ENCODE measurements at regions not wholly inside any gene's neighbourhood (a gene's known extent, or its start where the extent isn't known, plus 50 kb on each side); places are given as distances from the start of the nearest gene placed in this dataset.

DNA sequence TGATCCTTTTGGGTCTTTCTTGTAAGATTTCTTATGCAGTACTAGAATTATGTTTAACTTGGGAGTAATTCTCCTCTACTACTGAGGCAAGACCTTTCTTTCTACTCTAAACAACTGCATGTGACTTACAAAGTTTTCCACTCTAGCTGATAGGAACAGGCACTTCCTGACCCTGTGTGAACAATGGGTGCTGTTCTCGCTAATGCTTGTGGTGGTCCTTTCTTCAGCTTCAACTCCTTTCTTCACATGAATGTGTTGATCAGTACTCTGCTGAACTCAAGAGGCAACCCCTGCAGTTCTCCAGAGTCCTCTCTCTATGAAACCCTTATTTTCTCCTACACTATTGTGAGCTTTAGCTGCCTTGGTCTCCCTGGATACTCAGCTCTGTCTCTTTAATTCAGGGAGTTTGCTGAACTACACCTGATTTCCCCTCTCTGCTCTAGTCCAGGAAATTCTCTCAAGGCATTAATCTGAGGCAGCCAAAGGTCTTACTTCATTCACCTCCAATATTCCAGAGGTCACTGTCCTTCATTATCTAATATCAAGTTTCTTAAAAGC, 484.6 kb upstream of the PIK3R1 start:
- TF ChIP-seq, protein P1, sequence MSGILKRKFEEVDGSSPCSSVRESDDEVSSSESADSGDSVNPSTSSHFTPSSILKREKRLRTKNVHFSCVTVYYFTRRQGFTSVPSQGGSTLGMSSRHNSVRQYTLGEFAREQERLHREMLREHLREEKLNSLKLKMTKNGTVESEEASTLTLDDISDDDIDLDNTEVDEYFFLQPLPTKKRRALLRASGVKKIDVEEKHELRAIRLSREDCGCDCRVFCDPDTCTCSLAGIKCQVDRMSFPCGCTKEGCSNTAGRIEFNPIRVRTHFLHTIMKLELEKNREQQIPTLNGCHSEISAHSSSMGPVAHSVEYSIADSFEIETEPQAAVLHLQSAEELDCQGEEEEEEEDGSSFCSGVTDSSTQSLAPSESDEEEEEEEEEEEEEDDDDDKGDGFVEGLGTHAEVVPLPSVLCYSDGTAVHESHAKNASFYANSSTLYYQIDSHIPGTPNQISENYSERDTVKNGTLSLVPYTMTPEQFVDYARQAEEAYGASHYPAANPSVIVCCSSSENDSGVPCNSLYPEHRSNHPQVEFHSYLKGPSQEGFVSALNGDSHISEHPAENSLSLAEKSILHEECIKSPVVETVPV (CRISPR knock-in tag; IDR thresholded peaks at IDR 0.05): no peak
- TF ChIP-seq ZFP30 (CRISPR knock-in tag; IDR thresholded peaks at IDR 0.05) (no peak), ZNF8 (CRISPR knock-in tag; IDR thresholded peaks at IDR 0.05) (no peak), ZC3H10 (CRISPR knock-in tag; IDR thresholded peaks at IDR 0.05) (no peak), ISL1 (CRISPR knock-in tag; IDR thresholded peaks at IDR 0.05) (no peak), ARNTL (CRISPR knock-in tag; IDR thresholded peaks at IDR 0.05; ENCODE audit: borderline replicate concordance, low read depth) (no peak), RARB (CRISPR knock-in tag; IDR thresholded peaks at IDR 0.05) (no peak), TOX (CRISPR knock-in tag; IDR thresholded peaks at IDR 0.05; ENCODE audit: borderline replicate concordance) (no peak), CSDC2 (CRISPR knock-in tag; IDR thresholded peaks at IDR 0.05) (no peak), ZNF70 (CRISPR knock-in tag; IDR thresholded peaks at IDR 0.05) (no peak), BACH2 (CRISPR knock-in tag; IDR thresholded peaks at IDR 0.05; ENCODE audit: borderline replicate concordance) (no peak), ZNF565 (CRISPR knock-in tag; conservative IDR thresholded peaks at IDR 0.05; ENCODE audit: low read depth) (no peak)
- TF ChIP-seq, protein P2, sequence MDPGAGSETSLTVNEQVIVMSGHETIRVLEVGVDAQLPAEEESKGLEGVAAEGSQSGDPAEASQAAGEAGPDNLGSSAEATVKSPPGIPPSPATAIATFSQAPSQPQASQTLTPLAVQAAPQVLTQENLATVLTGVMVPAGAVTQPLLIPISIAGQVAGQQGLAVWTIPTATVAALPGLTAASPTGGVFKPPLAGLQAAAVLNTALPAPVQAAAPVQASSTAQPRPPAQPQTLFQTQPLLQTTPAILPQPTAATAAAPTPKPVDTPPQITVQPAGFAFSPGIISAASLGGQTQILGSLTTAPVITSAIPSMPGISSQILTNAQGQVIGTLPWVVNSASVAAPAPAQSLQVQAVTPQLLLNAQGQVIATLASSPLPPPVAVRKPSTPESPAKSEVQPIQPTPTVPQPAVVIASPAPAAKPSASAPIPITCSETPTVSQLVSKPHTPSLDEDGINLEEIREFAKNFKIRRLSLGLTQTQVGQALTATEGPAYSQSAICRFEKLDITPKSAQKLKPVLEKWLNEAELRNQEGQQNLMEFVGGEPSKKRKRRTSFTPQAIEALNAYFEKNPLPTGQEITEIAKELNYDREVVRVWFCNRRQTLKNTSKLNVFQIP (CRISPR knock-in tag; IDR thresholded peaks at IDR 0.05; ENCODE audit: borderline replicate concordance, low read depth): no peak
- TF ChIP-seq, protein P3, sequence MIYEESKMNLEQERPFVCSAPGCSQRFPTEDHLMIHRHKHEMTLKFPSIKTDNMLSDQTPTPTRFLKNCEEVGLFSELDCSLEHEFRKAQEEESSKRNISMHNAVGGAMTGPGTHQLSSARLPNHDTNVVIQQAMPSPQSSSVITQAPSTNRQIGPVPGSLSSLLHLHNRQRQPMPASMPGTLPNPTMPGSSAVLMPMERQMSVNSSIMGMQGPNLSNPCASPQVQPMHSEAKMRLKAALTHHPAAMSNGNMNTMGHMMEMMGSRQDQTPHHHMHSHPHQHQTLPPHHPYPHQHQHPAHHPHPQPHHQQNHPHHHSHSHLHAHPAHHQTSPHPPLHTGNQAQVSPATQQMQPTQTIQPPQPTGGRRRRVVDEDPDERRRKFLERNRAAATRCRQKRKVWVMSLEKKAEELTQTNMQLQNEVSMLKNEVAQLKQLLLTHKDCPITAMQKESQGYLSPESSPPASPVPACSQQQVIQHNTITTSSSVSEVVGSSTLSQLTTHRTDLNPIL (CRISPR knock-in tag; IDR thresholded peaks at IDR 0.05; ENCODE audit: low read depth): no peak
- TF ChIP-seq, protein P4, sequence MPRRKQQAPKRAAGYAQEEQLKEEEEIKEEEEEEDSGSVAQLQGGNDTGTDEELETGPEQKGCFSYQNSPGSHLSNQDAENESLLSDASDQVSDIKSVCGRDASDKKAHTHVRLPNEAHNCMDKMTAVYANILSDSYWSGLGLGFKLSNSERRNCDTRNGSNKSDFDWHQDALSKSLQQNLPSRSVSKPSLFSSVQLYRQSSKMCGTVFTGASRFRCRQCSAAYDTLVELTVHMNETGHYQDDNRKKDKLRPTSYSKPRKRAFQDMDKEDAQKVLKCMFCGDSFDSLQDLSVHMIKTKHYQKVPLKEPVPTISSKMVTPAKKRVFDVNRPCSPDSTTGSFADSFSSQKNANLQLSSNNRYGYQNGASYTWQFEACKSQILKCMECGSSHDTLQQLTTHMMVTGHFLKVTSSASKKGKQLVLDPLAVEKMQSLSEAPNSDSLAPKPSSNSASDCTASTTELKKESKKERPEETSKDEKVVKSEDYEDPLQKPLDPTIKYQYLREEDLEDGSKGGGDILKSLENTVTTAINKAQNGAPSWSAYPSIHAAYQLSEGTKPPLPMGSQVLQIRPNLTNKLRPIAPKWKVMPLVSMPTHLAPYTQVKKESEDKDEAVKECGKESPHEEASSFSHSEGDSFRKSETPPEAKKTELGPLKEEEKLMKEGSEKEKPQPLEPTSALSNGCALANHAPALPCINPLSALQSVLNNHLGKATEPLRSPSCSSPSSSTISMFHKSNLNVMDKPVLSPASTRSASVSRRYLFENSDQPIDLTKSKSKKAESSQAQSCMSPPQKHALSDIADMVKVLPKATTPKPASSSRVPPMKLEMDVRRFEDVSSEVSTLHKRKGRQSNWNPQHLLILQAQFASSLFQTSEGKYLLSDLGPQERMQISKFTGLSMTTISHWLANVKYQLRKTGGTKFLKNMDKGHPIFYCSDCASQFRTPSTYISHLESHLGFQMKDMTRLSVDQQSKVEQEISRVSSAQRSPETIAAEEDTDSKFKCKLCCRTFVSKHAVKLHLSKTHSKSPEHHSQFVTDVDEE (CRISPR knock-in tag; IDR thresholded peaks at IDR 0.05): no peak
- ATAC-seq: no peak

DNA sequence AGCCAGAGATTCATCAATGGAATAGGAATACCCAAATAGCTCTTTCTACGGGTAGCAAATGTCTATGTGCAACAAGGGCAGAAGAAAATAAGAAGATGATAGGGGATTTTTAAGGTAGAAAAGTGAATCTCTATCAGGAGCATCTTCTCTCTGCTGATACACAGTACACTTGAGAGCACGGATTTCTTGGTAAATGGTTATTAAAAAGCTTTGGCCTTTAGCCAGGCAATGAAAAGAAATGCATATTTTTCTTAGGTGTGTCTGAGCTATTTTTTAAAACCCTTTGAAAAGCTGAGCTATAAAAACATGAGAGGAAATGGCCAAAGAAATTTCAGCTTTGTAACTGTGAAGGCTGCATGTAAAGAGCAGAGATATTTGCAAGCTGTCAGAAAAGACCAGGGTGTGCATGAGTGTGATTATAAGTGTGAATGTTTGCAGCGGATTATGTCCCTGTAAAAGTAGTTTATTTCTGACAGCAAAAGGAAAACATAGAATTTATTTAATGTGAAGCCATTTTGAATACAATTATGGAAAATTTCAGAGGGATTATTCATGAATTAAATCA, 487.1 kb upstream of the PIK3R1 start:
- ATAC-seq: no peak
- TF ChIP-seq TCF4 (CRISPR knock-in tag; IDR thresholded peaks at IDR 0.05; ENCODE audit: borderline replicate concordance) (no peak), ZFP30 (CRISPR knock-in tag; IDR thresholded peaks at IDR 0.05) (no peak), ZNF8 (CRISPR knock-in tag; IDR thresholded peaks at IDR 0.05) (no peak), OSR1 (CRISPR knock-in tag; IDR thresholded peaks at IDR 0.05) (no peak), ZC3H10 (CRISPR knock-in tag; IDR thresholded peaks at IDR 0.05) (no peak), BACH2 (CRISPR knock-in tag; IDR thresholded peaks at IDR 0.05; ENCODE audit: borderline replicate concordance) (no peak), RARB (CRISPR knock-in tag; IDR thresholded peaks at IDR 0.05) (no peak), PPARA (CRISPR knock-in tag; IDR thresholded peaks at IDR 0.05; ENCODE audit: borderline replicate concordance) (no peak), CSDC2 (CRISPR knock-in tag; IDR thresholded peaks at IDR 0.05) (no peak), ESRRG (CRISPR knock-in tag; IDR thresholded peaks at IDR 0.05) (no peak), ZFP3 (CRISPR knock-in tag; IDR thresholded peaks at IDR 0.05) (no peak), ZNF70 (CRISPR knock-in tag; IDR thresholded peaks at IDR 0.05) (no peak), ZNF565 (CRISPR knock-in tag; conservative IDR thresholded peaks at IDR 0.05; ENCODE audit: low read depth) (no peak), ISL1 (CRISPR knock-in tag; IDR thresholded peaks at IDR 0.05) (no peak), ARNTL (CRISPR knock-in tag; IDR thresholded peaks at IDR 0.05; ENCODE audit: borderline replicate concordance, low read depth) (no peak), GLIS3 (CRISPR knock-in tag; IDR thresholded peaks at IDR 0.05) (no peak)
- TF ChIP-seq, protein P1 (CRISPR knock-in tag; IDR thresholded peaks at IDR 0.05): no peak
- TF ChIP-seq, protein P2 (CRISPR knock-in tag; IDR thresholded peaks at IDR 0.05; ENCODE audit: borderline replicate concordance, low read depth): no peak
- TF ChIP-seq, protein P3 (CRISPR knock-in tag; IDR thresholded peaks at IDR 0.05; ENCODE audit: low read depth): no peak
- TF ChIP-seq, protein P5, sequence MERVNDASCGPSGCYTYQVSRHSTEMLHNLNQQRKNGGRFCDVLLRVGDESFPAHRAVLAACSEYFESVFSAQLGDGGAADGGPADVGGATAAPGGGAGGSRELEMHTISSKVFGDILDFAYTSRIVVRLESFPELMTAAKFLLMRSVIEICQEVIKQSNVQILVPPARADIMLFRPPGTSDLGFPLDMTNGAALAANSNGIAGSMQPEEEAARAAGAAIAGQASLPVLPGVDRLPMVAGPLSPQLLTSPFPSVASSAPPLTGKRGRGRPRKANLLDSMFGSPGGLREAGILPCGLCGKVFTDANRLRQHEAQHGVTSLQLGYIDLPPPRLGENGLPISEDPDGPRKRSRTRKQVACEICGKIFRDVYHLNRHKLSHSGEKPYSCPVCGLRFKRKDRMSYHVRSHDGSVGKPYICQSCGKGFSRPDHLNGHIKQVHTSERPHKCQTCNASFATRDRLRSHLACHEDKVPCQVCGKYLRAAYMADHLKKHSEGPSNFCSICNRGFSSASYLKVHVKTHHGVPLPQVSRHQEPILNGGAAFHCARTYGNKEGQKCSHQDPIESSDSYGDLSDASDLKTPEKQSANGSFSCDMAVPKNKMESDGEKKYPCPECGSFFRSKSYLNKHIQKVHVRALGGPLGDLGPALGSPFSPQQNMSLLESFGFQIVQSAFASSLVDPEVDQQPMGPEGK (CRISPR knock-in tag; IDR thresholded peaks at IDR 0.05; ENCODE audit: borderline replicate concordance): no peak

Measured in SK-N-SH treated with all-trans-retinoic acid at 6 μM for 48 hours (cell line).